ENCODE measurements at regions not wholly inside any gene's neighbourhood (a gene's known extent, or its start where the extent isn't known, plus 50 kb on each side); places are given as distances from the start of the nearest gene placed in this dataset.
"Not testable (repeated sequence)": the region's sequence is repeated elsewhere in the genome, so short reads cannot be mapped to it uniquely, and the experiment has no call there.

- ATAC-seq: no peak
Observed at GRCh38 chr6:150299873-150300485, 68.8 kb upstream of the IYD start.

- peak; percentile 64 to 90 for ATAC-seq
Observed at GRCh38 chr6:150301846-150302519, 66.8 kb upstream of the IYD start.

GRCh38 chr6:150302520-150303176 is 66.2 kb upstream of the IYD start:
- ATAC-seq: peak in 1 of 2 donors; percentile 10

GRCh38 chr6:150303256-150303655 is 65.6 kb upstream of the IYD start:
- no peak for ATAC-seq

GRCh38 chr6:150304429-150304828 is 64.4 kb upstream of the IYD start:
- ATAC-seq: no peak

GRCh38 chr6:150306290-150306689 is 62.5 kb upstream of the IYD start:
- ATAC-seq: no peak

GRCh38 chr6:150307520-150307919 is 61.3 kb upstream of the IYD start:
- no peak for ATAC-seq

GRCh38 chr6:150308812-150309645 is 59.8 kb upstream of the IYD start:
- ATAC-seq: no peak

- no peak for ATAC-seq
Observed at GRCh38 chr6:150310539-150310938, 58.3 kb upstream of the IYD start.

GRCh38 chr6:150311149-150311944 is 57.5 kb upstream of the IYD start:
- ATAC-seq: not testable (repeated sequence)

GRCh38 chr6:150312395-150312794 is 56.4 kb upstream of the IYD start:
- ATAC-seq: no peak

GRCh38 chr6:150312844-150313584 is 55.8 kb upstream of the IYD start:
- no peak for ATAC-seq

- ATAC-seq: no peak
Observed at GRCh38 chr6:150313781-150314180, 55.0 kb upstream of the IYD start.

- no peak for ATAC-seq
Observed at GRCh38 chr6:150314230-150315188, 54.3 kb upstream of the IYD start.

- ATAC-seq: no peak
Observed at GRCh38 chr6:150315626-150316025, 53.2 kb upstream of the IYD start.

GRCh38 chr6:150316936-150317335 is 51.9 kb upstream of the IYD start:
- ATAC-seq: no peak
